Body of pancreas (tissue), 4 donors: ENCODE measurements at regions not wholly inside any gene's neighbourhood (a gene's known extent, or its start where the extent isn't known, plus 50 kb on each side); places are given as distances from the start of the nearest gene placed in this dataset.

Source experiments
- ATAC-seq: fragments of 150-250 bp; one replicate; pipeline ENCODE4 v1.9.1; 2016
- DNase-seq, 4 donors: peaks; one replicate each; pipeline ENCODE4 v3.0.0-alpha.2; 2019
- H3K27ac ChIP-seq, 4 donors: fragments of 200-600 bp; sonication (generic); 1 replicate in 3 of 4; 2 replicates in 1 of 4; pipeline versions ENCODE4 v1.5.1 to v1.6.1; 2016 to 2019; ENCODE audit warnings: mild to moderate bottlenecking in 1 of 4, mixed read lengths in 1 of 4, moderate library complexity in 1 of 4
- H3K27me3 ChIP-seq, 2 donors: fragments of 200-600 bp; sonication (generic); one replicate each; pipeline ENCODE4 v1.6.0; 2016; ENCODE audit warnings: mild to moderate bottlenecking in 1 of 2
- H3K36me3 ChIP-seq, 2 donors: fragments of 200-600 bp; sonication (generic); replicated peaks in 1 of 2; 2 replicates each; pipeline ENCODE4 v1.5.1; 2016; ENCODE audit warnings: low read depth in 2 of 2; ENCODE audit not compliant: insufficient read depth in 1 of 2
- H3K4me1 ChIP-seq: fragments of 200-600 bp; sonication (generic); one replicate; pipeline ENCODE4 v1.6.0; 2016
- H3K4me3 ChIP-seq, 2 donors: fragments of 200-600 bp; sonication (generic); 1 replicate in 1 of 2; 2 replicates in 1 of 2; pipeline ENCODE4 v1.5.1; 2016 to 2019
- H3K9me3 ChIP-seq, 3 donors: fragments of 200-600 bp; sonication (generic); 1 replicate in 2 of 3; 2 replicates in 1 of 3; pipeline ENCODE4 v1.5.1; 2016
- CTCF ChIP-seq, 7 experiments: fragments of 450-650 bp in 4 of 7; fragments of 200-600 bp in 3 of 7; sonication (generic) in 3 of 7; IDR thresholded peaks; one replicate each; pipeline ENCODE4 v1.5.1; 2016 to 2019; ENCODE audit warnings: antibody characterized with exemption in 7 of 7
- POLR2A ChIP-seq, 3 donors: fragments of 450-650 bp; IDR thresholded peaks; one replicate each; pipeline ENCODE4 v1.6.1; 2016; ENCODE audit warnings: antibody characterized with exemption in 3 of 3, mild to moderate bottlenecking in 2 of 3
- WGBS, 2 donors: methylation state at CpG; one replicate each; pipeline ENCODE4 v1.1.5; 2017; 5-methylcytosine and 5-hydroxymethylcytosine counted together
- intact Hi-C: fragments of 100-400 bp; cut with DNase I; formaldehyde crosslinking; loops from one replicate; pipeline ENCODE4 v1.15.1; 2023

- Histone ChIP-seq H3K36me3 (no peaks in the 10 kb centered on the region), H3K4me1 (no peaks in the 10 kb centered on the region), H3K4me3 (no peak overlapping the region), H3K9me3 (no peaks in the 10 kb centered on the region), H3K27me3 (no peaks in the 10 kb centered on the region), H3K27ac (no peak overlapping the region)
- TF ChIP-seq POLR2A (IDR thresholded peaks at IDR 0.05) (no peak), CTCF (IDR thresholded peaks at IDR 0.05) (no peak)
- 33 to 42% methylated on average over 1 of the region's 1 CpG for WGBS, 2 donors
- DNase-seq (no peak), ATAC-seq (no peak)
- intact Hi-C loops = no loop called here
Observed at GRCh38 chr4:35503435-35503834, 740.9 kb downstream of the ARAP2 start.

- intact Hi-C loops = no loop called here
- no peaks in the 10 kb centered on the region for H3K4me1 ChIP-seq
- no peaks in the 10 kb centered on the region for H3K9me3 ChIP-seq
- no peaks in the 10 kb centered on the region for H3K36me3 ChIP-seq
- no peaks in the 10 kb centered on the region for H3K27me3 ChIP-seq
- H3K4me3 ChIP-seq = no peak overlapping the region
- WGBS, 2 donors = 63 to 68% methylated on average over 3 of the region's 3 CpGs
- TF ChIP-seq CTCF (IDR thresholded peaks at IDR 0.05) = no peak
- no peak for TF ChIP-seq POLR2A (IDR thresholded peaks at IDR 0.05)
- DNase-seq (no peak), ATAC-seq (no peak)
- H3K27ac ChIP-seq = no peak overlapping the region
Observed at GRCh38 chr4:35506161-35506560, 738.2 kb downstream of the ARAP2 start.

- no peak for TF ChIP-seq CTCF (IDR thresholded peaks at IDR 0.05)
- no peak for TF ChIP-seq POLR2A (IDR thresholded peaks at IDR 0.05)
- Histone ChIP-seq H3K27ac (no peak overlapping the region), H3K36me3 (no peaks in the 10 kb centered on the region), H3K4me1 (no peaks in the 10 kb centered on the region), H3K27me3 (no peaks in the 10 kb centered on the region), H3K4me3 (no peak overlapping the region), H3K9me3 (no peaks in the 10 kb centered on the region)
- DNase-seq (no peak), ATAC-seq (no peak)
- 72 to 75% methylated on average over 4 of the region's 4 CpGs for WGBS, 2 donors
- intact Hi-C loops = no loop called here
Observed at GRCh38 chr4:35511851-35512250, 732.5 kb downstream of the ARAP2 start.

GRCh38 chr4:35516102-35516501 lies 728.2 kb downstream of the ARAP2 start:
- no peak for ATAC-seq
- DNase-seq = no peak
- Histone ChIP-seq H3K4me1 (no peaks in the 10 kb centered on the region), H3K36me3 (no peaks in the 10 kb centered on the region), H3K27ac (no peak overlapping the region), H3K4me3 (no peak overlapping the region), H3K9me3 (no peaks in the 10 kb centered on the region), H3K27me3 (no peaks in the 10 kb centered on the region)
- TF ChIP-seq POLR2A (IDR thresholded peaks at IDR 0.05) (no peak), CTCF (IDR thresholded peaks at IDR 0.05) (no peak)
- WGBS, 2 donors = 35 to 52% methylated on average over 1 of the region's 1 CpG
- intact Hi-C loops = no loop called here

GRCh38 chr4:35520059-35520458 lies 724.3 kb downstream of the ARAP2 start:
- WGBS, 2 donors = 0 to 8% methylated on average over 1 of the region's 1 CpG
- no peaks in the 10 kb centered on the region for H3K36me3 ChIP-seq
- peak in 3 of 4 donors; percentile 14 to 35 (median 16) for DNase-seq

More at GRCh38 chr4:35520059-35520458, 724.3 kb downstream of the ARAP2 start:
- no peak overlapping the region for H3K27ac ChIP-seq
- no peak for ATAC-seq
- intact Hi-C loops = no loop called here
- H3K4me1 ChIP-seq = no peaks in the 10 kb centered on the region
- H3K9me3 ChIP-seq = no peaks in the 10 kb centered on the region
- TF ChIP-seq POLR2A (IDR thresholded peaks at IDR 0.05) (no peak), CTCF (IDR thresholded peaks at IDR 0.05) (no peak)
- H3K27me3 ChIP-seq = no peaks in the 10 kb centered on the region
- H3K4me3 ChIP-seq = no peak overlapping the region
